GM19372 (cell line): ENCODE measurements at regions not wholly inside any gene's neighbourhood (a gene's known extent, or its start where the extent isn't known, plus 50 kb on each side); places are given as distances from the start of the nearest gene placed in this dataset.

Experiments used
- ATAC-seq: cut with Tn5 transposase; IDR thresholded peaks from one replicate; pipeline ENCODE4 v1.9.1; 2021; ENCODE audit warnings: mild to moderate bottlenecking, low read depth, moderate library complexity; ENCODE audit not compliant: unreplicated experiment

DNA sequence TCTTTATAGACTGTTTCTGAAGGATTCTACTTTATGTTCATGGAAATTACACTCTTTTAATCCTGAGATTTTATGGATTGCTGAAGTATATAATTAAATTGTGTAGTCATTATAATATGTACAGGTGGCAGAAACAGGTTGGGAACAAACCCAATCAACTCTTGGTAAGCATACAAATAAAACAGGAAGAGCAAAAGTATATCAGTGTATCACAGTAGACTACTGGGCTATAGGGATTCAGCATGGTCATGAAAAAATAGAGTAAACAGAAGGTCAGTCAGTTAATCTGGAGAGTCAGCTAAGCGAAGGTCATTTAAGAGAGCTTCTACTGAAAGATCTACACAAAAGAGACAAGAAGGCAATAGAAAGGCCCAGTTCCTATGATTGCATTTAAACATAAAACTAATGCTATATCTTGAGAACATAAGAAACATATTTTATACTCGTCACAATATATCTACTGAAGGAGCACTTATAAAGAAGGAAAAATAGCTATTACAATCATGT, 178.9 kb upstream of the ECI2 start:
- ATAC-seq = no peak

DNA sequence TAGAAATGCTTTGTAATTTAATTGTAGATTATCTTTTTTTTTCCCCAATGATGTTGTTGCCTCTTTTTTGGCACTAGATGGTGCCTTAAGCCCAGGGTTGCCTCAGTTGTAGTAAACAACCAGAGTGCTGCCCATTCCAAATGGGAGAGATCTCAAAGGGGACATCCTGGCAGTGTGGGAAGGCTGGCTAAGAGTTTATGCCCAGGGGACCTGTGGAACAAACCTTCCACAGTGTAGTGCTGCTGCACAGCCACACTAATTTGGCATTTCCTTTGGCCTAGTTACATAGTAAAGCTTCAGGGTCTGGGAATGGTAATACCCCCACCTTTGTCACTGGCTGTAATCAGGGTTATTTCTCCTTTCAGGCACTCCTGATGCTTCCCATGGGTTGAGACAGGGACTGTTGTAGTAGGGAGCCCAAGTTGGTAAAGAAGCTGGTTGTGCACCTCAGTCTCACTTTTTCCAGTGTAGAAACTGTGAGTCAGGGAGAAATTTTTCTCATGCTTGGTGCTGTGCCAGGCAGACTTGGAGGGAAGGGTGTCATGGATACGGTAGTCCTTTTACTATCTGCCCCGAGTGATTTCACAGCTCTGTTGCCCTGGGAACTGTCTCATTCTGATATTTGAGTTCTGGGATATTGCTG, 177.8 kb upstream of the ECI2 start:
- ATAC-seq = no peak

DNA sequence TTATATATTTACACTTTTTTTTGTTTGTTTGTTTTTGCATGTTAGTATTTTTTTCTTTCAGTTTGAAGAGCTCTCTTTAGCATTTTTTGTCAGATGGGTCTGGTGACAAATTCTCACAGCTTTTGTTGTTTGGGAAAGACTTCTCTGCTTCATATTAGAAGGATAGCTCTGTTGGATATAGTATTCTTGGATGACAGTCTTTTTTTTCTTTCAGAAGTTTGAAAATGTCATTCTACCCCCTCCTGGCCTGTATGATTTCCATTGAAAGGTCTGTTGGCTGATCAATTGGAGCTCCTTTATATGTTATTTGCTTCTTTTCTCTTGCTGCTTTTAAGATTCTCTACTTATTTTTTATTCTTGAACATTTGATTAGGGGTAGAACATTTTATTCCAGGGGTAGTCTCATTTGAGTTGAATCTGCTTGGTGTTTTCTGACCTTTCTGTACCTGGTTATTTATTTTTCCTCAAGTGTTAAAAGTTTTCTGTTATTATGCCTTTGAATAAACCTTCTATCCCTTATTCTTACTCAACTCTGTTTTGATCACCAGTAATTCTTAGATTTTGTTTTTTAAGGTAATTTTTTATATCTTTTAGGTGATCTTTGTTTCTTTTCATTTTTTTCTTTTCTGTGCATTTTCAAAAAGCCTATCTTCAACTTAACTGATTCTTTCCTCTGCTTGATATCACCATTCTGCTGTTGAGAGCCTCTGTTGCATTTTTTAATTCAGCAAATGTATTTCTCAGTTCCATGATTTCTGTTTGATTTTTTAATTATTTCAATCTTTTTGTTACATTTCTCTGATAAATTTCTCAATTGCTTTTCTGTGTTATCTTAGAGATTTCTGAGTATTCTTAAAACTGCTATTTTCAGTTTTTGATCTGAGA, 176.8 kb upstream of the ECI2 start:
- no peak for ATAC-seq

DNA sequence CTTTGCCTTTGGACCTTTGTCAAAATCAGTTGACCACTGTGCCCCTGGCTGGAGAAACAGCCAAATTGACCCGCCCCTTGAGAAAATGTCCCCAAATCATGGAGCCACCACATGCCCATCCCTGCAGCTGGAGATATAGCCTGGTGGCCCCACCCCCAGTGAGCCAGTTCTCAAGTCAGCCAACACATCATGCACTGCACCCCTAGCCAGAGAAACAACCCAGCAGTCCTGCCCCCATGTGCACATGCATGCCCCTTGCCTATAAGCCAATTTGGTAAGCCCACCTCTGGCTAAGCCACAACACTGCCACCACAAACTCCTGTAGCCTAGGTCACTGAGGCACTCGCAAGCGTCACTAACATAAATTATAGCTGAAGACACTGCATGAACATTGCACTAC, 174.2 kb upstream of the ECI2 start:
- no peak for ATAC-seq

DNA sequence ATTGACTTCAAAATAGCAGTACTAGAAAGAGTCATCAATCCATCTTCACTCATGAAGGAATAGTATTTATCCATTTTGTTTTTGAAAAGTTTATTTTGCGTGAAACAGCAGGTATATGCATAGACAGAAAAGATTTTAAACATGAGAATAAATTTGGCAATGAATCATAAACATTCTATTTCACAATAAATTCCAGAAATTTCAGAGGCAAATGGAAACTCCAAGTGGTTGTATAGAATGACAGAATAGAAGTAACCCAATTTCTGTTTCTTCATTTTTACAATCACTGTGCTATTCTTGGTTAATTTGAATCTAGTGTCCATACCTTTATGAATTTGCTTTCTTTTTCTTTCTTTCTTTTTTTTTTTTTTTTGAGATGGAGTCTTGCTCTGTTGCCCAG, 173.0 kb upstream of the ECI2 start:
- no peak for ATAC-seq

DNA sequence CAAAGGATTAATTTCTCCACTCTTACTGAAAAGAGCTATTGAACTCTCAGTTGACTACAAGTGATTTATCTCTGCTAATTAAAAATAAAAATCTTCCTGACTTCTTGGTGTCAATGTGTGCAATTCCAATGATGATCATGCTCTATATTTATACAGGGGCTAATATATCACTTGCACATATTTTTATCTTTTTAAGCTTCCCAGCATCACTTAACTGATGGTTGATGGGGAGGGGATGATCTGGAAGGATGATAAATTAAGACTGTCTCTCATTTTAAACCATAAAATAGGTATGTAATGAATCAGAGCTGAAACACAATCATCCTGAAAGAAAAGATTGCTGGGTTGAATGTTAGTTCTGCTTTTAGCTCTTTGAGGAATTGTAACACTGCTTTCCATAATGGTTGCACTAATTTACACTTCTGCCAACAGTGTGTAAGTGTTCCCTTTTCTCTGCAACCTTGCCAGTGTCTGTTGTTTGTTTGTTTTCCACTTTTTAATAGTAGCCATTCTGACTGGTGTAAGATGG, 169.6 kb upstream of the ECI2 start:
- no peak for ATAC-seq

DNA sequence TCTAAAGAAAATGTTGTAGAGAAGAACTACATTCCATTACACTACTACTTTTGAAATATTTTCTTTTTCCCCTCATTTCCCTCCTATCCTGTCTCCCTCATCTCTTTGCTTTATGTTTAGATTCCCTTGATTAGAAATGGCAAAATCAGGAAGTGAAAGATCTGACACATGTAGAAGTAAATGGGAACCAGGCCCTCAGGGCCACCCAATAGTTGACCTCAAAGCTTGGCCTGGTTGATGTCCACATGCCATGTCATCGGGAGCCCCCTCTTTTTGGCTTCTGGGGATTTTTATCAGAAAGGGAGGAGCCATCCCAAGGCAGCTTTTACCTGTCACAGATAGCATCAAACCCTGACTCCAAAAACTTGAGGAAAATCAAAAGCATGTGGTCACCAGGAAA, 168.3 kb upstream of the ECI2 start:
- ATAC-seq = no peak

DNA sequence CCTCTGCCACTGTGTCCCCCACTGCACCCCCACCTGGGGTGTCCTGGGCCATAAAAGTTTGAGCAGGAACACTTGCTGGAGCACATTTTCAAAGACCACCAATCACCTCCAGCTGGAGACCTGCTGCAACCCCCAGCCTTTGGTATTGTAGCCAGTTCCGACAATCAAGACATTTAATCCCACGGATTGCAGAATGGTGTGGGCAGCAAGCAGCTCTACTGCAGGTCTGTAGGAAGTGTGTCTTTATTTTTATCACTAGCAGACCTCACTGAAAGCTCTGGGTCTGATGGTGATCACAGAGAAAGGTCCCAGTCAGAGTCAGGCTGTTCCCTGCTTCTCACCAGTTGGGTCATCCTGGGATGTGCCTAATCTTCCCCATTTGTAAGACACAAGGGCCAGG, 167.1 kb upstream of the ECI2 start:
- ATAC-seq = no peak

DNA sequence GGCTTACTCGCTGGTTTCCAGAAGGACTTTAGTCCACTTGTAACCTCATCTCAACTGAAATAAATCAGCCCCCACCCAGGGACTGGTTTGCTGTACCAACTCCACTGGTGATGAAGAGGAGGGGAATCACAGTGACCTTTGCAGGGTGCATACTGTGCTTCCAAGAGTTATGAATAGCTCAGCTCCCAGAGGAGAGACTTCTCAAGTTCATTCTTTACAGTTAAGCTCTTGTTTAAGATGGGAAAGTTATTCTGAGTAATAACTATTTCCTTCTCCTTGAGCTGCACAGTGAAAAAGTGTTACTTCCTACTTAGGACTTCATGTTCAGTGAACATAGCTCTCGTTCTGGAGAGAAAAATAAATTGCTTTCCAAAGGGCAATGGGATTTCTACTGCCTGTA, 166.5 kb upstream of the ECI2 start:
- no peak for ATAC-seq

DNA sequence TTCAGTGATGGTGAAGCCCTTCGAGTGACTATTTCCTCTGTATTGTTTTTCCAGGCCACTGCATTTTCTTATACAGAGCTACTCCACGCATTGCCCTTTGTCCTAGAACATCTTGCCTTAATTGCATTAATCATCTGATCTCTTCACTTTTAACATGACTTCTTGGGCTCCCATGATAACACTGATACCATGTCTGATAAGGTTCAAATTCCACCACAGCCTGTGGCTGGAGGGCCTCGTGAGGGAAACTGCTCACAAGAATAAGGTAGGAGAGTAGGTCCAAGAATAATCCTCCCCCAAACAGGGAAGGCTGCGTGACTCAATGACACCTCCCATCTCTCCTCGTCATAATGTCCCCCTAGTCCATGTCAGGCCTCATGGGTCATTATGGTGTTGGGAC, 165.5 kb upstream of the ECI2 start:
- ATAC-seq = no peak

DNA sequence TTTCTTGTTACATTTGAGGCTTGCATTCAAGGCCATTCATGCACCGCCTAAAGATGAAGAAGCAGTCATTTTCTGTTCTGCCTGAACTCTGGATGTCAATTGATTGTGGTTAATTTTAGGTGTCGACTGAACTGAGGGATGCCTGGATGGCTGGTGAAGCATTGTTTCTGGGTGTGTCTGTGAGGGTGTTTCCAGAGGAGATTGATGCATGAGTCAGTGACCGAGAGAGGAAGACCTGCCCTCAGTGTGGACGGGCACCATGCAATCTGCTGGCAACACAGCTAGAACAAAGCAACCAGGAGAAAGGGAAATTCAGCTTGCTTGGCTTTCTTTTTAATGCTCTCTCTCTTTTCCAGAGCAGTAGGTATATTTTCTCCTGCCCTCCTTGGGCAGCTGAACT, 164.1 kb upstream of the ECI2 start:
- ATAC-seq = no peak

DNA sequence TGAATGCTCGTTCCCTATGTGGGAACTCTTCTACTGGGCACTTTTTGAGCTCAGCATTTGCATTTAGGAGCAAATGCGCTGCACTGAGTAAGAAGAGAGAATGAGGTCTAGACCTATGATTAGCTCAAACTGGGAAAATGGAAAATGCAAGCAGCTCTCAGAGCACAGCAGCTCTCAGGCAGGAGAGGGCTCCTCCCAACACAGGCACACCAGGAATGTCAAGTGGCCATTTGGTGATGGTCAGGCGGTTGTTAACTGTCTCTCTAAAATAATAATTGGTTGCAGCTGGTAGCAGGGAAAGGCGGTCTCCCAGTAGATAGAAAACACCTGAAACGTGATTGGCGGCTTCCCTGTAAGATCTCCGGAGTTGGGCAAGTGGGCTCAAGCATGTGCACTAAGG, 162.0 kb upstream of the ECI2 start:
- no peak for ATAC-seq

DNA sequence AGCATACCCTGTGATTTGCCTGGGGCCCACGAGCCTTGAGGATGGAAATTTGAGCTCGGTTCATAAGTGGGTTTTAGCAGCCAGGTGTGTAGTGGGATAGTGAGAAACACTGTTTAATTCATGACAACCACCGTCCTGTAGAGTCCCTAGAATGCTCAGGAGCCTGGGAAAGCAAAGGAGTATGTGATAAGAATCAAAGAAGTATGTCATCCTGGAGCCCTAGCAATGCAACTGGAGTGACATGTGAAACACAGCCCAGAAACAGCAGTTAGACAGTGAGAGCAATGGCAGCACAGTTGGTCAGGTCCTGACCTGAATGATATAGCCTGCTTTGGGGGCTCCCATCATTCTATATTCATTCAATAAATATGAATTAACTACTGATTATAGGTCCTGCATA, 161.2 kb upstream of the ECI2 start:
- ATAC-seq = no peak

DNA sequence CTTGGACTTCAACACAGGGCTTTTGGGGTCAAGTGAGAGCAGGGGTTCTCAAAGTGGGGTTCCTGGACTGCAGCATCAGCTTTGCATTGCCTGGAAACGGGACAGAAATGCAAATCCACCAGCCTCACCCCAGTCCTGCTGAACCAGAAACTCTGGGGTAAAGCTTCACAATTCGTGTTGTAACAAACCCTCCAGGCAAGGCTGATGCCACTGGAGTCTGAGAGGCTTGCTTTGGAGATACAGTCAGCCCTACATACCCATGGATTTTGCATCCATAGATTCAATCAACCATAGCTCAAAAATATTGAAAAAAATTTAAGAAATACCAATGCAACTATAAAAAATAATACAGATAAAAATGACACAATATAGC, 160.4 kb upstream of the ECI2 start:
- ATAC-seq = no peak

DNA sequence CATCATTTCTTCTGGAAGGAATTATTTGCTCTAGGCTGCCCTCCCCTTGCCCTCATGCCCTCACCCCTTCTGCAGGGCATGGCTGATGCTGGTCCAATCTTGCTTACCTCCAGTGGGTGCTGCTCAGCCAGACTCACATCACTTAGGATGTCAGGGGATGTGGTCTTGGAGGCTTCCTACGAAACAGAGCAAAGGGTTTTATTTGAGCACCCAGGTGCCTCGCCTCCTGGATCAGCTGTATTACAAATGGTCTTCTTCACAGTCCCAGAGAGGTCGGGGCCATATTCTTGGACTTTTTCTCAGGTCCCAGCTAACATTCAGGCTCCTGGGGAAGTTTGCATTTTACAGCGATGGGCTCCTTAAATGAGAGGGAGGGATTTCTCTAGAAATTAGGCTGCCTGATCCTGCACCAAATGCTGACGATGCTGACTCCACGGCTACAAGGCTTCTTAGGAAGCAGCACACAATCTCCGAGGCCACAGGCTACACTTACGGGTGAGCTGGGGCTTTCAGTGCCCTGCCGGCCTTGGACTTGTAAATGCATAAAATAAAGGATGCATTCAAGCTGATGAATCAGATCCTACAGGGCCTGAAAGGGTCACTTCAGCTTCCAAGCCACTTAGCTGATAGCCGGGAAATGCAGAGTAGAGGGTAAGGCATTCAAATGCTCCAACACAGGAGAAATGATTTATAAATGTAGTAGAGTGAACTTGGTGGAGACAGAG, 159.8 kb upstream of the ECI2 start:
- ATAC-seq = no peak

DNA sequence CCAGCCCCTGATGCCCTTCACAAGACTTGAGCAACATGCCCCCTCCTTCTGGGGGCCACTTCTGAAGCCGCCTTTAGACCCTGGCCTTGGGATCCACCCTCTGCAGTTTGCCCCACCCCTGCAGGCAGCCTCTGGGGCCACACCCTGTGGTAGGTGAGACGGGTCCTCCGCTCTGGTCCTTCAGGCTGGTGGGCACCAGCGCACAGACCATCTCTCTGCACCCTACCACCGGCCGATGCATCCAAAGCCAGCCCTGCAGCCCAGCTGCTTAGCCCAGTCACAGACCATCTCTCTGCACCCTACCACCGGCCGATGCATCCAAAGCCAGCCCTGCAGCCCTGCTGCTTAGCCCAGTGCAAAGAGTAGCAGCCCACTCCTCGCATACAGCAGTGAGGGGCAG, 159.3 kb upstream of the ECI2 start:
- no peak for ATAC-seq

DNA sequence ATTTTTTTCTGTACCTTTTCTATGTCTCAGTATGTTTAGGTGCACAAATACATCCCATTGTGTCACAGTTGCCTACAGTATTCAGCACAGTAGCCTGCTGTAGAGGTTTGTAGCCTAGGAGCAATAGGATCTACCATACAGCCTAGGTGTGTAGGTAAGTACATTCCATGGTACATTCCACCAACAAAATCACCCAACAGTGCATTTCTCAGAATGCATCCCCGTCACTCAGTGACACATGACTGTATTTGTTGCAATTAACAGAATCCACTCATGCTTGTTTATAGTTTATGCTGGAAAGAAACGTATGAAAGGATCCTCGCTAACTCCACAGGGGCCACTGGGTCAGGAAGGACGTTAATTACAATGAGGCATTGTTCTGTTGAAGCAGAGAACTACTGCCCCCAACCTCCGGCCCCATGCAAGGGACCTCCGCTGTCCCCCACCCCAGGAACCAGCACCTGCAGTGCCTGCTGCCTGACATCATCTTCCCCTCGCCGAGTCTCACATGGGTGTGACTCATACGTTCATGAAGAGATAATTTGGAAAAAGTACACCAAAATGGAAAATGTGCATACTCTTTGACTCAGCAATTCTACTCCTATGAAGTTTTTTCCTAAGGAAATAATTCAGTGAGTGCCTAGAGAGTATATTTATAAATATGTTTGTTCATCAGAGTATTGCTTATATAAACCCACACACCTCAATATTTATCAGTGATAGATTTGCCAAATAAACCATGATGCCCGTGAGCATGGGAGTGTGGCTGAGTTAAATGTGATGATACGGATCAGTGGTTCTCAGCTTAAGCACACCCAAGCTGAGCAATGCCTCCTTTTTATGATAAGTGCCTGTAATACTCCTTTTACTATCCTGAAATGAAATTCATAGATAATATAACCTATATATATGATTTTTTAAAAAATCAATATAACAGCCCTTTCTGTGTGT, 156.4 kb upstream of the ECI2 start:
- ATAC-seq = no peak

DNA sequence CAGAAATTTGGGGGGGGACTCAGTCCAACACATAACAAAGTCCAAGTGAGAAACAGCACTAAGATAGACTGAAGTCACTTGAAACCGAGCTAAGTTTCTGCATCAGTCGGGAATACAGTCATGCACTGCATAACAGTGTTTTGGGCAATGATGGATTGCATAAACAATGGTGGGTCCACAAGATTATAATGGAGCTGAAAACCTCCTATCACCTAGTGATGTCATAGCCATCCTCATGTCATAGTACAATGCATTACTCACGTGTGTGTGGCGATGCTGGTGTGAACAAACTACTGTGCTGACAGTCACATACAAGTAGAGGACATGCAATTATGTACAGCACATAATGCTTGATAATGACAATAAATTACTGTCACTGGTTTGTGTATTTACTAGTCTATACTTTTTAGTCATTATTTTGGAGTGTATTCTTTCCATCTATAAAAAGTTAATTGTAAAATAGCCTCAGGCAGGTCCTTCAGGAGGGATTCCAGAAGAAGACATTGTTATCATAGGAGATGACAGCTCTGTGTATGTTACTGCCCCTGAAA, 154.5 kb upstream of the ECI2 start:
- no peak for ATAC-seq

DNA sequence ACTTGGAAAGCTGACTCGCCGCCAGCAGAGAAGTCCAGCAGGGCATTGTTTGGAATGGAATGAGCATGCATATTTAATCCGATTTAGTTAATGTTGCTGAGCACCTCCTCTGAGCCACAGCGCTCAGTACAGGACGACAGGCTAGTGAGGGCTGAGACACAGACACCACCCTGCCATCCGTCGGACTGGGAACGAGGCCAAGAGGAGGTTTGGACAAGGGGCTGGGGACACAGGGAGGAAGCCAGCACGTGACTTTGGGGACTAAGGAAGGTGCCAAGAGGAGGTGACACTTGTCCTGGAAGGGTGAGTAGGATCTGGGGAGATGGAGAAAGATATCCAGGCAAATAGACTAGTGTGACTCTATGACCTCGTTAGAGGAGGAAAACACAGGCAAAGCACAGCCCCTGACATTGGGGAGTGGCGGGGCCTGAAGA, 152.5 kb upstream of the ECI2 start:
- ATAC-seq = no peak

DNA sequence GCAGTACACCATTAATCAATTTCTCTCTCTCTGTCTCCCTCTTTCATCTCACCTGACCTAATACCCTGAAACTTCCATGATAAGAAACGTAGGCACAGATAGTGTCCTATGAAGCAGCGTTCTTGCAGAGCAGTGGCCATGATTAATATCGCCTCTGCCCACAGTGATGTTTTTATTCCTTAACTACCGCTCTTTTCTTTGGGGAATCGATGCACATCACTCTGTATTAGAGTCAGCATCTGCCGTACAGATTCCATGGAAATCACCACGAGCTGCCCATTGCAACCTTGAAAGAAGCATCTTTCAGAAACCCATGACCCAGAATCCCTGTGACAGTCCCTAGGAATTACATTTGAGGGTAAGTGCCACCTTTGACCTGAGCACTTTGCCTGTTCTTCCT, 152.0 kb upstream of the ECI2 start:
- ATAC-seq = no peak
